GM04503 (cell line): ENCODE measurements at regions not wholly inside any gene's neighbourhood (a gene's known extent, or its start where the extent isn't known, plus 50 kb on each side); places are given as distances from the start of the nearest gene placed in this dataset.

Experiments
- DNase-seq: peaks from one replicate; pipeline ENCODE4 v3.0.0-alpha.2; 2012; ENCODE audit warnings: low read depth

- no peak for DNase-seq
Observed at GRCh38 chr3:117400303-117400702, 690.7 kb downstream of the TUSC7 start.

GRCh38 chr3:117404141-117404540 lies 694.6 kb downstream of the TUSC7 start:
- DNase-seq: no peak

- no peak for DNase-seq
Observed at GRCh38 chr3:117404730-117405129, 695.2 kb downstream of the TUSC7 start.

- DNase-seq: no peak
Observed at GRCh38 chr3:117405359-117405758, 695.8 kb downstream of the TUSC7 start.

- DNase-seq: no peak
Observed at GRCh38 chr3:117407317-117407716, 697.7 kb downstream of the TUSC7 start.

- no peak for DNase-seq
Observed at GRCh38 chr3:117408811-117409210, 699.2 kb downstream of the TUSC7 start.

- no peak for DNase-seq
Observed at GRCh38 chr3:117409256-117409655, 699.7 kb downstream of the TUSC7 start.

GRCh38 chr3:117409701-117410459 lies 700.3 kb downstream of the TUSC7 start:
- no peak for DNase-seq

GRCh38 chr3:117411971-117412370 lies 702.4 kb downstream of the TUSC7 start:
- DNase-seq: no peak

- DNase-seq: no peak
Observed at GRCh38 chr3:117417411-117417810, 707.8 kb downstream of the TUSC7 start.

GRCh38 chr3:117427081-117427480 lies 717.5 kb downstream of the TUSC7 start:
- DNase-seq: no peak

- no peak for DNase-seq
Observed at GRCh38 chr3:117433427-117433826, 723.8 kb downstream of the TUSC7 start.

- no peak for DNase-seq
Observed at GRCh38 chr3:117434661-117435412, 725.3 kb downstream of the TUSC7 start.

GRCh38 chr3:117435506-117435905 lies 725.9 kb downstream of the TUSC7 start:
- DNase-seq: no peak

GRCh38 chr3:117439812-117440211 lies 730.2 kb downstream of the TUSC7 start:
- DNase-seq: no peak

- DNase-seq: no peak
Observed at GRCh38 chr3:117441851-117442250, 732.3 kb downstream of the TUSC7 start.

GRCh38 chr3:117442566-117442965 lies 733.0 kb downstream of the TUSC7 start:
- no peak for DNase-seq

- DNase-seq: no peak
Observed at GRCh38 chr3:117443014-117443413, 733.4 kb downstream of the TUSC7 start.

- no peak for DNase-seq
Observed at GRCh38 chr3:117444175-117444574, 734.6 kb downstream of the TUSC7 start.

- DNase-seq: no peak
Observed at GRCh38 chr3:117447419-117447818, 737.8 kb downstream of the TUSC7 start.

- no peak for DNase-seq
Observed at GRCh38 chr3:117450026-117450425, 740.4 kb downstream of the TUSC7 start.

- DNase-seq: no peak
Observed at GRCh38 chr3:117454254-117454653, 744.7 kb downstream of the TUSC7 start.

- DNase-seq: no peak
Observed at GRCh38 chr3:117454908-117455307, 745.3 kb downstream of the TUSC7 start.

GRCh38 chr3:117455782-117456181 lies 746.2 kb downstream of the TUSC7 start:
- no peak for DNase-seq
